ENCODE measurements at regions not wholly inside any gene's neighbourhood (a gene's known extent, or its start where the extent isn't known, plus 50 kb on each side); places are given as distances from the start of the nearest gene placed in this dataset.

- Mint-ChIP-seq H3K9me3 (no peaks in the 10 kb centered on the region; a peak in 1 of 5 replicates), H3K4me1 (peaks cover 12 to 16% of the 10 kb centered on the region in 2 experiments), H3K27me3 (ENCODE audit: low read depth) (no peaks in the 10 kb centered on the region), H3K36me3 (ENCODE audit: insufficient read depth in 1 of 3, low read depth in 3 of 3) (no peaks in the 10 kb centered on the region), H3K27ac (no peak overlapping the region), H3K4me3 (no peak overlapping the region)
- H2BK12ac ChIP-seq (ENCODE audit: insufficient read length, low read depth, low read length) = no peak overlapping the region
- no peaks in the 10 kb centered on the region for H3K79me1 ChIP-seq (ENCODE audit: insufficient read depth, low read depth, low read length, poor library complexity, severe bottlenecking)
- H3K9me3 ChIP-seq (ENCODE audit: control insufficient read depth, low read depth, low read length) = no peaks in the 10 kb centered on the region
- H3K23me2 ChIP-seq (ENCODE audit: insufficient read length, low read depth, low read length, poor library complexity, severe bottlenecking) = no peaks in the 10 kb centered on the region
- H3K4ac ChIP-seq (ENCODE audit: low read depth, low read length) = no peak overlapping the region
- no peaks in the 10 kb centered on the region for H3K79me2 ChIP-seq (ENCODE audit: insufficient read depth, low read length)
- WGBS (ENCODE audit: extremely low coverage, insufficient read length, low lambda C conversion rate) = no CpG with 5 or more reads among the region's 4 CpGs
- H2BK120ac ChIP-seq (ENCODE audit: low read depth, low read length, poor library complexity, severe bottlenecking) = no peak overlapping the region
- H2BK5ac ChIP-seq (ENCODE audit: insufficient read length, low read length) = no peak overlapping the region
- H2BK15ac ChIP-seq (ENCODE audit: low read depth, low read length) = no peak overlapping the region
- H3K23ac ChIP-seq (ENCODE audit: insufficient read length, low read depth, low read length) = no peak overlapping the region
- H3K27me3 ChIP-seq (ENCODE audit: insufficient read depth, low read length) = no peaks in the 10 kb centered on the region
- H4K8ac ChIP-seq (replicated peaks; ENCODE audit: insufficient read length, low read depth, low read length) = no peak overlapping the region
- H2AFZ ChIP-seq (ENCODE audit: low read length) = no peak overlapping the region
- no peak overlapping the region for H3K18ac ChIP-seq (ENCODE audit: insufficient read length, low read depth, low read length)
- H3K27ac ChIP-seq (ENCODE audit: insufficient read length, low read depth, low read length) = no peak overlapping the region
- no peaks in the 10 kb centered on the region; the same call in 1 of the 2 replicates for H3K4me1 ChIP-seq (ENCODE audit: insufficient read depth, low read length)
- no peak overlapping the region for H3K56ac ChIP-seq (ENCODE audit: insufficient read length, low read depth, low read length)
- TF ChIP-seq CTCF (conservative IDR thresholded peaks at IDR 0.05) = no peak
- H4K91ac ChIP-seq (ENCODE audit: insufficient read length, low read depth, low read length) = no peak overlapping the region
- no peak overlapping the region for H3T11ph ChIP-seq (ENCODE audit: low read length)
- H4K5ac ChIP-seq (ENCODE audit: insufficient read length, low read depth, low read length) = no peak overlapping the region
- no peak overlapping the region for H2AK5ac ChIP-seq (ENCODE audit: insufficient read length, low read length)
- H3K4me2 ChIP-seq (ENCODE audit: insufficient read depth, insufficient read length, low read length) = no peak overlapping the region
- no peak overlapping the region for H3K14ac ChIP-seq (ENCODE audit: insufficient read depth, low read length)
- DNase-seq = no peak
- no peak overlapping the region for H3K9ac ChIP-seq (ENCODE audit: extremely low read depth, insufficient read length, low read length)
- no peak overlapping the region for H2BK20ac ChIP-seq (ENCODE audit: low read depth, low read length, poor library complexity, severe bottlenecking)
- H4K20me1 ChIP-seq (ENCODE audit: control insufficient read depth, insufficient read depth, insufficient read length) = no peaks in the 10 kb centered on the region
Measured at GRCh38 chr19:28363254-28363653, 849.7 kb downstream of the UQCRFS1 start.
